Stimulated activated CD4-positive, alpha-beta T cell treated with anti-CD3 and anti-CD28 coated beads, TNF-alpha, amount 100 ng/mL, for 24 hours (primary cell): ENCODE measurements at regions not wholly inside any gene's neighbourhood (a gene's known extent, or its start where the extent isn't known, plus 50 kb on each side); places are given as distances from the start of the nearest gene placed in this dataset.
A peak's percentile ranks its signal among the peaks of the same experiment; 100 is the strongest.

Experiments
- DNase-seq, 3 experiments: peaks; one replicate each; pipeline ENCODE4 v3.0.0-alpha.2; 2020; ENCODE audit warnings: low read depth in 3 of 3

DNA sequence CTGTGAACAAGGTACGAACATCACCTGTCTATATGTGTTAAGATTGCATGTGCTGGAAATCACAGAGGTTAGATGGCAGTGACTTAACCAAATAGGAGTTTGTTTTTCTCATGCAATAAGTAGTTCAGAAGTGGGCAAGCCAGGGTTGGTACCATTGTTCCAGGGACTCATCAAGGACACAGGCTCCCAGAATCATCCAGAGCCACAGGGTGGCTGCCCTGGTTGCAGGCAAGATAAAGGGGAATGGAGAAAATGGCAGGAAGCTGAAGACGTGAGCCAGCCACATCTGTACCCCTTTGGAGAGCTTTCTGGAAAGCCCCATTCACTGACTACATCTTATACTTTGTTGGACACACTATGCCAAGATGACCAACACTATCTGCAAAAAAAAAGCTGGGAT lies 126.0 kb upstream of the IL12B start:
- no peak for DNase-seq

DNA sequence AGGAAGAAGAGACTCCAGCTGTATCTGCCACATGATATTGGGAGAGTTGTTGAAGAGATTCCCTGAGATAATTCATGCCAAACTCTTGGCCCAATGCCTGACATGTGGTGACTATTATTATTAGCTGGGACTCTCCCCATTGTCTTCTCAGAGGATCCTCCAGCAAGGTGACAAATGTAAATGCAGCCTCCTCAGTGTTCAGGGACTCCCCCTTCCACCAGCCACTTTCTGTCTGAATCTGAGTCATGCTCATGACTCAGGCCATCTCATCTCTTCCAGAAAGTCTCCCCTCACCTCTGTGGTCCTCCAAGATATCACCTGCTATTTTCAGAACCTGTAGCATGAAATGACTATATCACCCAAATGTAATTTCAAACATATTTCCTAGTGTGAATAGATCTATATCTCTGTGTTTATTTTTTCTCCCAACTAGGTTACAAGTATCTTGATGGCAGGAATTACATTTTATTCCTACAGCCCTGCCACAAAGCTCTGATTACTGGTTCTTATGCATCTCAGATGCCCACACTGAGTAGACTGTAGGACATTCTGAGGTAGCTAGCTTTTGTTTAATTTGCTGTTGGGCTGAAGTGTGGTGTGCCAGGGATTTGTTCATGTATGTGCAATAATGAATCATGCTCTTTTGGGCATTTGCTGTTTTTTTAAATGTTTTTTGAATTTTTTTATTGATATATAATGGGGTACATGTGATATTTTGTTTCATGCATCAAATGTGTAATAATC lies 126.6 kb upstream of the IL12B start:
- DNase-seq: peak; percentile 40 to 58 (median 52)

DNA sequence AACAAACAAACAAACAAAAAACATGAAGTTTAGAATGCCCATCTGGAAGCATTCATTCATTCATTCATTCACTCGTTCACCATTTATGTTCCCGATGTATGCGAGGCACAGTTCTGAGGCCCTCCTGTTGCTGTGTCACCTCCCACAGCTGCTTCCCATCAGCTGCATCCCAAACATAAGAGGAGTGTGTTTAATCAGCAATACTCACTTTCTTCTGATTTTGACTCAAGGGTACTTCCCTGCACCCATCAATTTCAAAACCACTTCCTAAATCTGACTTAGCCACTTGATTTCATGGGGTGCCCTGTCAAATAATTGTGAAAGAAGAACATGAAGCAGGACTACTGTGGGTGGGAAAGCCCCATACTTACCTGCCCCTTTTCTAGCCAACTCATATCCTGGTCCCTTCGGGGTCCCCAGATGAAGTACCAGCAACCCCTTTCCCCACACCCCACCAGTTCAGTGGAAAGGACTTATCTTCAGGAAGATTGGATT lies 128.0 kb upstream of the IL12B start:
- DNase-seq: peak in 1 of 3 experiments; percentile 20

DNA sequence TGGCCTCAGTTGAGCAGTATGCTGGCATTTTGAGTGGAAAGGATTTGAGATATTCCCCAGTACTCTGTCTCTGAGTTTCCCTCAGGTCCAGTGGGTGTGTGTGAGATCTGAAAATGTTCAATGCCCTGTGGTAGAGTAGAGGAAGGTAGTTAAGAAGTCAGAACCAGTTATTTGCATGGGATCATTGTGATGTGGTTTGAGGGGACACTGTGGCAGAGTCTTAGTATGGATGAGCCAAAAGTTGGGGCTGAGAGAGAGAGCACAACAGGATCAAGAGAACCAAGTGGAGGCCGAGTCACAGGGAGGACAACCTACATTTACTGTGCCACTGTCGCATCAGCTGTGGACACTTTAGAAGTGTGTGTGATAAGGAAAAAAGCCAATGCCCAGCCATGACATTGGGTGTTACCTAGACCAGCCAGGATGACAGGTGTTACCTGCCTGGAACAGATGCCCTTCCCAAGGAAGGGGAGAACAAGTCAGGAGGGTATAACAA lies 128.9 kb upstream of the IL12B start:
- no peak for DNase-seq

DNA sequence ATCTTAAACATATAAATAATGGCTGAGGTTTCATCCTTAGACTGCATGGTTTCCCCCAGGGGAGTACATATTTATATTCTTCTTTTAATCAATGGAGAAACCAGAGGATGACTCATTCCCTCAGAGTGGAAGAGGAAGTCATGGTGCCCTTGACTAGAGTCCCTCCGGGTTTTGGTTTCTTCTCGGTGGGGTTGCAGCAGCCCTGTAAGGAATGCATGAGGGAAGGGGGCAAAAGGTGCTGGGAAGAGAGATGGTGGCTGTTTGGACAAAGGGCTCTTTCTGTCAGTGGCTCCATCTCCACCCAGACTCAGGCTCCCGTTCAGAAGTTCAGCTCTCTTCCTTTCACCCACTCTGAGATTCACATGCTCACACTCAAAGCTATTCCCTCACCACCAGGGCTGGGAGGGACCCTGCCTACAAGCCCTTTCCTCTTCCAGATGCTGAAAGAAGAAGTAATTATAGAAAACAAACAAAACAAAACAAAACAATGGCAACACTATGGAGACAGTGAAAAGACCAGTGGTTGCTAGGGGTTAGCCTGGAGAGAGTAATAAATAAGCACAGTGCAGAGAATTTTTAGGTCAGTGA lies 129.8 kb upstream of the IL12B start:
- no peak for DNase-seq

DNA sequence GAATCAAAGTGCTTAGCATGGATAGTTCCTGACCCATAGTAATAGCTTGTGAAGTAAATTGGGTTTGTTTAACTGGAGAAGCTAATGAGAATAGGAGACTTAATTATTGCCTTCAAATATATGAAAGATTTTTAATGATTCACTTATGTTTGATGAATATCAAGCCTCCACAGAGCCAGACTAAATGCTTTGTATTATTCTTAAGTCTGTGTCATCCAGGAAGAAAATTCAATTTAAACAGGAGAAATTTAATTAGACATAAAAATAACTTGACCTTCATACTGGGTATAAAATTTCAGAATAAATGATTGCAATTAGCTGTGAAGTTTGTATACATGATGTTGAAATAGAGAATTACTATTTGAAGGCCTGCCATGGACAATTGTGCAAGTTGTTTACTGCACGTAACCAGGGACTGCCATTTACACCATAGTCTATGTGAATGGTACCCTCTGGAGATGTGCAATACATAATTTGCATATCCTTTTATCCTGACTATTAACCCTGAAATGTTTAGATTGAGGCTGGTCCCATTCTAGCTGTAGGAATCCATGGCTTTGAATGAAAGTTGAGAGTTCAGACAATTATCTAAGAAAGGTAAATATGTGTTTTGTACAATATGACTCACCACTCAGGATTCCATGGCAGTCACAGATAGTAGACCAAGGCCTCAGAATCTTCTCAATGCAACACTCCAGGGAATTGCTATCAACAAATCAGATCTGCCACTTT lies 133.5 kb upstream of the IL12B start:
- DNase-seq: no peak

DNA sequence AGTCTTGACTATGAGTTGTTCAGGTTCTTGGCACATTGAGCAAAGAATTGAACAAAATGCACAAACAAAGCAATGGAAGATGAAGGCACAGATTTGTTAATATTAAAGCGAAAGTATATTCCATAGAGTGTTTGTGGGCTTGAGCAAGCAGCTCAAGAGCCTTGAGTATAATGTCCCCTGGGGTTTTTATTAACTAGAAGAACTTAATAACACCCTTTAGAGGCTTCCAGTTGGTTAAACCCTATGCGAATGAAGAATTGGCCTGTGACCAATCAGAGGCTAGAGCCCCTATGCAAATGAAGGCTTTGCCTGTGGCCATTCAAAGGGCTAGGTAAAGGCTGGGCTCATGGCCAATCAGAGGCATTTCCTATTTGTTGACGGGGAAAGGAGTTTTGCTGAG lies 135.3 kb upstream of the IL12B start:
- no peak for DNase-seq

DNA sequence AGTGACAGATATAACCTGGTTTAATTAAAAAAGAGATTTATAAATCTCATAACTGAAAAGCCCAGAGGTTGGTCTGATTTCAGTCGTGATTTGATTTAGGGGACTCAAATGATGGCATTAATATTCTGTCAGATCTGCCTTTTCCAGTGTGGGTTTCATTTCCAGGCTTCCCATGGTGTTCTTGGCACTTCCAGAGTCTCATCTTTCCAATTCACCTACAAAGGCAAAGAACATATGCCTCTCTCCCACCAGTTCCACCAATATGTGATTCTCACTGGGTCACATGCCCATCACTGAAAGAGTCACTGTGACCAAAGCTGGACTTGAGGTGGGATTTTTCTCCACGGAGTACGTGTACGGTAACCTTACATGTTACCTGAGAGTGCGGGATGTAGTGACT lies 137.4 kb upstream of the IL12B start:
- DNase-seq: no peak

DNA sequence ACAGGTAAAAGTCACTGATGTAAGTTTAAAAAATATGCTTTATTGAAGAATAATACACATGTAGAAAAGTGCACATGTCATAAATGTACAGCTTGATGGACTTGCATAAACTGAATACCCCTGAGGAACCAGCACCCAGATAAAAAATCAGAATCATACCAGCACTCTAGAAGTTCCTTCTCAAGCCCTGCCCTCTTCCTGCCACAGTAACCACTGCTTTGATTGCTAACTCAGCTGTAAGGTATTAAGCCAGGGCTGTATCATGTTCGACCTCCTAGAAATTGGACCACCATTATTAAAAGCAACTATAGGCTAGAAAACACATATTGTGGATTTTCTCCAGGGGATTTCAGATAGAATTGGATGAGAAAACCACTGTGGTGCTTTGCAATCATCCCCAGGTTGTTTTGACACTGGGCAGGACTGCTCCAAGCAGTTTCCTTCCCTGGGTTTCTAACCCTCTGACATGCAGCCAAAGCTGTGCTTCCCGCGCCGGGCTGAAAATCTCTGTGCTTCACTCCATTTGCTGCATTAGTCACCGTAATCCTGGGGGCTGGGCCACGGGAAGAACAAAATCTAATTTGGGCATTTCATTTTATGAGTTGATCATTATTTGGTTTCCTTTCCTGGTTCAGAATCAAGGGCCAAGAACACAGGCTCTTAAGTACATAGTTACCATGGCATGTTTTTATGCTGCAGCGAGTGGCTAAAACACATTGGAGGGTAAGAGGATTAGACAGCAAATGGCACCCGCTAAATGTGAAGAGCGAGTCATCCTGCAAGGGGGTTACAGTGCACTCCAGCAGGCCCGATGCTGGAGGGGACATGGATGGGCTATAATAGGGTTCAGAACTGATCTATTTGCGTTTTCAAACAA lies 139.4 kb upstream of the IL12B start:
- no peak for DNase-seq

DNA sequence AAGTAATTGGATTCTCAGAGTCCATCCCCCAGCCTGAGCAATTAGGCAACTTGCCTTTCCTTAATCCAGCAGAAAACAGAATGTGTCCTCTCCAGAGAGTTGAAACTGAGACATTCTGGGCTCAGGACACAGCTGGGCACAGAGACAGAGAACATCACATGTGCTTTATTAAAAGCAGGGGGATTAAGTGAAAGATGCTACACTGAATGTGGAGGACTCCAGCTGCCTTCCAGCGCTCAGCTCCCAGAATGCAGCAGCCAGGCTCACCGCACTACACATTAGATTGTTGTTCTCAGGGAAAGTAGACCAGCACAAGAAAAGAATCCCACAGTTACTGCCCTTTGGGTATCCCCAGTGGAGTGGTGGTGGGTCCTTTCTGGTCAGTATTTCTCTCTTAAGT lies 141.6 kb upstream of the IL12B start:
- no peak for DNase-seq

DNA sequence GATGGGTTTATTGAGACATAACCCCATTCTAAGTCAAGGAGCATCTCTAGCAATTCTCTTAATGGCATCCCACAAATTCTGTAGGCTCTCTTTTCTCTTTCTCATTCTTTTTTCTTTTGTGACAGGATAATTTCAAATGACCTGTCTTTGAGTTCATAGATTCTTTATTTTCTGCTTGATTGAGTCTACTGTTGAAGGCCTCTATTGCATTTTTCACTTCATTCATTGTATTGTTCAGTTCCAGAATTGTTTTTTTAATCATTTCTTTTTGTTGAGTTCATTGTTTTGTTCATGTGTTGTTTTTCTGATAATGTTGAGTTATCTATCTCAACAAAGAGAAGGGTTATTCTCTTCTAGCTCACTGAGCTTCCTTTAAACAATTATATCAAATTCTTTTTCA lies 144.7 kb upstream of the IL12B start:
- no peak for DNase-seq

DNA sequence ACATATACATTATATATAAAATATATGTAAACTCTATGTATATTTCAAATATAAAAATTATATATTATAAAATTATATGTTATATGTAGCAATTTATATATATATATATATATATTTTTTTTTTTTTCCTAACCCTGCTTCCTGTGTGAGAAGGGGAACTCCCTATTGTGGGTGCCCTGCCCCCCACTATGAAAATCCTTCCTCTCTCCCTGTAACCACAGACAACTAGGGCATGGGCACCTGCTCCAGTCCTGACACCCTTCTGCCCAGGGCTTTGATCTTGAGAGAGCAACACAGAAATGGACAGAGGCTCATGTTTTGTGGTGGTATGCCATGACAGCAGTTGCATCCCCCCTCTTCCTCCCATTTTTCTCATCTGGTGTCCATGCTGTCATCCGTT lies 148.7 kb upstream of the IL12B start:
- no peak for DNase-seq

DNA sequence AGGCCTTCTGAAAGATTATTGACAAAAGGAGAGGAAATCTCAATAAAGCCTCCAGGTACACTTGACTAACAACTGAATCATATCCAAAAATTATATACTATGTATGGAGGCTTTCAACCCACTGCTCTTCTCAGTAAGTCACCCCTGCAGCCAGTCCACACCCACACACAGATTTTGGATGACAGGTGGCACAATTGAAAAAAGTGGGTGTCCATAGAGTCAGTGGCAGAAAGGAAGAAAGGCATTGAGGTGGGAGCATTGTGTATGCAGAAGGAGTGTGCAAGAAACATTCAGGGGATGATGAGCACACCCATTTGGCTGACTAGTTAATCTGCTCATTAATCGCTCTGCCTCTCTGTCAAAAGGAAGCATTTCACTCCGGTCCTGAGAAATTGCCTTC lies 150.6 kb upstream of the IL12B start:
- DNase-seq: no peak

DNA sequence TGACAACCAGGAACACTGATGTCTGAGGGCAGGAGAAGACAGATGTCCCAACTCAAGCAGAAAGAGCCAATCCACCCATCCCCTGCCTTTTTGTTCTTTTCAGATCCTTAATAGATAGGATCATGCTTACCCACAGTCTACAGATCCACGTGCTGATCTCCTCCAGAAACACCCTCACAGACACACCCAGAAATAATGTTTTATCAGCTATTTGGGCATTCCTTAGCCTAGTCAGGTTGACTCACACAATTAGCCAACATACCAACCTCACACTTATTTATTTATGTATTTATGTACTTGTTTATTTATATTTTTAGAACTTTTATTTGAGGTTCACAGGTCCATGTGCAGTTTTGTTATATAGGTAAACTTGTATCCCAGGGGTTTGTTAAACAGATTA lies 151.5 kb upstream of the IL12B start:
- DNase-seq: no peak

DNA sequence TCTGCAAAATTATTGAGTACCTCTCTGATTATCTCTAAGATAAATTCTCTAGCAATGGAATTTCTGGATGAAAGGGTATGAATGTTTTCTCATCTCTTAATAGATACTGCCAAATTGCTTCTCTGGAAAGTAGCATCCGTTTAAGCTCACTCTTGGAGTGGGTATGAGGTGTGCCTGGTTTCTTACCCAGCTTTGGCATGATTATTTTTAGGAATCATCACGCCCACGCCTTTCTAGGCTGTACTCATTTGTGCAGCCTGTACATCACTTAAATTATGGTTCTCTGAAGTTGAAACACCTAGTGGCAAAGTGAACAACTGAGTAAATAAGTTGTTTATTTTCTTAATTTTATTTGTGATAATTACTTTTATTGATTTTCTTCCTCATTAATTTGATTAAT lies 156.5 kb upstream of the IL12B start:
- DNase-seq: no peak

DNA sequence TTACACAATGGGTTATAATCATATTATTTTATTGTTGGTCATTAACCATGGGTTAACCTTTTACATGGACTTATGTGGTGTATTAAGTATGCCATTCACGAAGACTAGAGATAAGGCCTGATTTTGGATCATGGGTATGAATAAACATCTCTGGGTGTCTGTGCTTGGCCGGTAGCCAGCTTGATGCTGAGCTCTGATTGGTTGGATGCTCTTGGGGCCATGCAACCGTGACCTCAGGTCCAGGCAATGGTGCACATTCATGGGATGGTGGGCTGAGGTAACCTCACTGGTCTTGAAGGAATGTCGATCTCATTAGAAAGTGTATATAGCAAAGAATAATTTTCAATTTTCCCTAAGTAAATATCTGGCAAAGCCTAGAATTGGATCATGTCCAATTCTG lies 158.2 kb upstream of the IL12B start:
- DNase-seq: no peak

DNA sequence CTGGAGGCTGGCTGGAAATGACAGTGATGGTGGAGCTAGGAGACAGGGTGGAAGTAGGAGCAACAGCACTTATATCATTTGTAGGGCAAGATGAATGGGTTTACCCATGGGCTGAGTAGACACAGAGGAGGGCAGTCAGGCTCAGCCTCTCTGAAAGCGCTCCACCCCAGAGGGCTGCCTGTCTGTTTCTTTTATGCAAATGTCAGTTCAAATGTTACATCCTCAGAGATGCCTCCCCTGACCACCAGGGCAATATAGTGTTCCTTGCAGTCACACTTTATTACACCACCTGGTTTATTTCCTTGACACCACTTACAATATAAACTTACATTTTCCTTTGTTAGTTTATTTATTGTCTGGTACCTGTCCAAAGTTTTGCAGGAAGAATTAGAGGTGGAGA lies 159.5 kb upstream of the IL12B start:
- DNase-seq: no peak

DNA sequence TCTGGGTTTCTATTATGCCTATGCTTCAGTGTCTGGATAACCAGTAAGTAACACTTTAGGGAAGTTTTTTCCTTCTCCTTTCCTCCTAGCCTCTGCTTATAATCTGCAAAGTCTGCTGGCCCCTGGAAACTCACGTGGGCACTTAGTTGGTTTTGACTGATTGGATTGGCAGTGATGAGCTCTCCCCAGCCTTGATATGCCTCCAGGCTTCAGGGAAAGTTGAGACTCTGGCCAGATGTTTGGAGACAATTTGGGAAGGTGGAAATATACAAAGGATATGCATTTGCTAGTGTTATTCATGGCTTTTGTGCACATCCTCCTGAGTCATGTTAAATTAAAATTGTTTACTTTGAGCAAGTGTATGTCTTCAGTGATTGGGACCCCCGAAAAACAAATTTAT lies 160.2 kb upstream of the IL12B start:
- DNase-seq: no peak

DNA sequence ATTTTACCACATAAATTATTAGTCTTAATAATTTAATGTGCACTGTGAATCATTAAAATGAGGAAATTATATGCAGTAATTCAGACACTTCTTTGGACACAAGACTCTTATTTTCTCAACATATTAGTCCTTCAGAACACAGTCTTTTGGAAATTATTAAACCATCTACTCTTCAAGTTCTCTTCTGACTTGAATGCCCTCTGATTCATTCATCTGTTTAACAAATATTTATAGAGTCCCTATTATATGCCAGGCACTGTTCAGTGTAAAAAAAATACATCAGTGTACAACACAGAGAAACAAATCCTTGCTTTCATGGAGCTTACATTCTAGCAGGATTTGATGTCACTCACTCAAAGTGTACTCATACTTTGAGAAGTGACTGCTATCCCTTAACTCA lies 163.4 kb upstream of the IL12B start:
- no peak for DNase-seq

DNA sequence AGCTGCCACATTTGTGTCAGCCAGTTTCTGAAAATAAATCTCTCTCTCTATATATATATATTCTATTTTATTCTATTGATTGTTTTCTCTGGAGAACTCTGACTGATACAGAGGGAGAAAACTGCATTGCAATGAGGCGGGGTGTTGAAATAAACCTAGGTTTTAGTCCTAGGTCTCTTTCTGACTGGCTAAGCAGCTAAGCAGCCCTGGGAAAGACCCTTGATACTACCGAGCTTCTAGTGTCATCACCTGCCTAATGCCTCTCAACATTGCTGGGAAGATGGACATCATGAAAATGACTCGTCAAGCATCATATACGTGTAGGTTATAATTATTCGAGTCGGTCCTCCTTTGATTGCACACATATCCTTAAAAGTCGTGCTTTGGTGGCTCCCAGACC lies 166.5 kb upstream of the IL12B start:
- no peak for DNase-seq

DNA sequence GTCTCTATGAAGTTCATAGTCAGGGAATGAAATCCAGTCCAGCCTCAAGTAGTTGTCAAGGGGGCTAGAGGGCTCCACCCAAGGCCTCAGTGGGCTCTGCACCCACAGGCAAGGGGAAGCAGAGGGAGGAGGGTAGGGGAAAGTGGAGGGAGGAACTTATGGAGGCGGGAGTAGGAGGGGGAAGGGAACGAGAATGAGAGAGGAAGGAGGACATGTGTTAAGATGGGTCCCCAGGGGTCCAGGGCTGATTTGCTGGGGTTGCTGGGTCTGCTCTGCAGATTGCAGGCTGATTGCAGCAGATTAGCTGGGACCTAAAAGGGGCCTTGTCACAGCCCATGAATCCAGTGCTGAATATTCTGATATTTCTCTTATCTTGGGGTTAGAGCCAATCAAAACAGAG lies 166.9 kb upstream of the IL12B start:
- no peak for DNase-seq

DNA sequence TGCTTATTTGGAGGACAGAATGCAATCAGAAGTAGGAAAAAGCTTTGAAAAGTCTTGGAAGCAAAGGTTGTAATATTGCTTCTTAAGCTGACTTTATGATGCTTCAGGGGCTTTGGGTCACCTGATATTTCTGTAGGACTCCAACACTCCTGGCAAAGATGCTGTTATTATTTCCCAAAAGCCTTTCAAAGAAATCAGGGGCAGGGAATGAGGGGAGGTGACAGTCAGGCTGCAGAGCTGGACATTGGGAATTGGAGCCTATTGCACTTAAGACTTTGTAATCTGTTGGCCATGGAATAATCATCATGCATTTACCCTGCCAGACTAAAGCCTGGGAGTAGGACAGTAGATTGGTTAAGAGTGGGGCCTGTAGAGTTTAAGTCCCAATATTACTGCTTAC lies 168.3 kb upstream of the IL12B start:
- DNase-seq: no peak
